ENCODE measurements at regions not wholly inside any gene's neighbourhood (a gene's known extent, or its start where the extent isn't known, plus 50 kb on each side); places are given as distances from the start of the nearest gene placed in this dataset.
"Not testable (repeated sequence)": the region's sequence is repeated elsewhere in the genome, so short reads cannot be mapped to it uniquely, and the experiment has no call there.

DNA sequence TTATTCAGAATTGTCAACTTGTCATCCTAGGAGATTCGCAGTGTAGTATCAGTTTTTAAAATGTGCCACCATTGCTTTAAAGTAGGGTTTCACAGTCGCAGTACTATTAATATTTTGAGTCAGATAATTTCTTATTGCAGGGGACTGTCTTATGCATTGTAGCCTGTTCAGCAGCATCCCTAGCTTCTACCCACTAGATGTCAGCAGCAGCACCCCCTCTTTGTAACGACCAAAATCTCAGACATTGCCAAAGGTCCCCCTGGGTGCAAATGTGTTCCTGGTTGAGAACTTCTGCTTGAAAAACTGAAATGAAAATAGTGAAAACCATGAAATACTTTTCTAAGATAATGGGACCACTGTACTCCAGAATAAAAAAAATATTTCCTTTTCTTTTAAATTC lies 474.8 kb downstream of the CNTN3 start:
- Mint-ChIP-seq H3K4me1 (ENCODE audit: low read depth in 2 of 2) (no peaks in the 10 kb centered on the region), H3K9me3 (peaks cover 8 to 11% of the 10 kb centered on the region in 2 donors), H3K27ac (no peak overlapping the region), H3K27me3 (no peaks in the 10 kb centered on the region), H3K36me3 (ENCODE audit: insufficient read depth) (no peaks in the 10 kb centered on the region), H3K4me3 (no peak overlapping the region)
- DNase-seq (no peak), ATAC-seq (replicated peaks) (no peak)

DNA sequence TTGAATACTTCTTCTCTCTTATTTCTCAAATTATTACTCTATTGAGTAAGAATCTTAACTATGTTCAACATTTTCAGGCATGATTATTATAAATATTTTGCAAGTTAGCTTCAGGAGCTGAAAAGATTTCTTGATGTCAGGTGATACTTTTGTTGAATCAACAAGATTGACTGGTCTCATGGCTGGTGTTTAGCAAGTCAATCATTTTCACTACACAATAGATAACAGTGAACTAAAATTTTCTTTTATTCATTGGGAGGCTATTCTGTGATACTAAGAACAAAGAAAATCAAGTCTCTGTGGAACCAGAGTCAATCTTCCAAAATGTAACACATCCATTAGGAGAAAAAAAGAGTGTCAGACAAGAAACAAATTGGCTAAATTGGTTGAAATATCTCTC lies 476.7 kb downstream of the CNTN3 start:
- H3K36me3 Mint-ChIP-seq (ENCODE audit: insufficient read depth), result no peaks in the 10 kb centered on the region
- no peak overlapping the region for H3K27ac Mint-ChIP-seq
- no peak overlapping the region for H3K4me3 Mint-ChIP-seq
- peaks cover 7 to 10% of the 10 kb centered on the region in 2 donors for H3K9me3 Mint-ChIP-seq
- H3K27me3 Mint-ChIP-seq, result no peaks in the 10 kb centered on the region
- DNase-seq (no peak), ATAC-seq (replicated peaks) (no peak)
- no peaks in the 10 kb centered on the region for H3K4me1 Mint-ChIP-seq (ENCODE audit: low read depth in 2 of 2)

GRCh38 chr3:74135808-74136207 lies 478.7 kb downstream of the CNTN3 start:
- H3K9me3 Mint-ChIP-seq, result peaks cover 7 to 16% of the 10 kb centered on the region in 2 donors
- no peaks in the 10 kb centered on the region for H3K4me1 Mint-ChIP-seq (ENCODE audit: low read depth in 2 of 2)
- no peak overlapping the region for H3K27ac Mint-ChIP-seq
- H3K36me3 Mint-ChIP-seq (ENCODE audit: insufficient read depth), result no peaks in the 10 kb centered on the region
- no peak overlapping the region for H3K4me3 Mint-ChIP-seq
- H3K27me3 Mint-ChIP-seq, result no peaks in the 10 kb centered on the region
- DNase-seq (no peak), ATAC-seq (replicated peaks) (no peak)

GRCh38 chr3:74134831-74135230 lies 479.6 kb downstream of the CNTN3 start:
- no peak for ATAC-seq (replicated peaks)
- H3K36me3 Mint-ChIP-seq (ENCODE audit: insufficient read depth), result no peaks in the 10 kb centered on the region

DNA sequence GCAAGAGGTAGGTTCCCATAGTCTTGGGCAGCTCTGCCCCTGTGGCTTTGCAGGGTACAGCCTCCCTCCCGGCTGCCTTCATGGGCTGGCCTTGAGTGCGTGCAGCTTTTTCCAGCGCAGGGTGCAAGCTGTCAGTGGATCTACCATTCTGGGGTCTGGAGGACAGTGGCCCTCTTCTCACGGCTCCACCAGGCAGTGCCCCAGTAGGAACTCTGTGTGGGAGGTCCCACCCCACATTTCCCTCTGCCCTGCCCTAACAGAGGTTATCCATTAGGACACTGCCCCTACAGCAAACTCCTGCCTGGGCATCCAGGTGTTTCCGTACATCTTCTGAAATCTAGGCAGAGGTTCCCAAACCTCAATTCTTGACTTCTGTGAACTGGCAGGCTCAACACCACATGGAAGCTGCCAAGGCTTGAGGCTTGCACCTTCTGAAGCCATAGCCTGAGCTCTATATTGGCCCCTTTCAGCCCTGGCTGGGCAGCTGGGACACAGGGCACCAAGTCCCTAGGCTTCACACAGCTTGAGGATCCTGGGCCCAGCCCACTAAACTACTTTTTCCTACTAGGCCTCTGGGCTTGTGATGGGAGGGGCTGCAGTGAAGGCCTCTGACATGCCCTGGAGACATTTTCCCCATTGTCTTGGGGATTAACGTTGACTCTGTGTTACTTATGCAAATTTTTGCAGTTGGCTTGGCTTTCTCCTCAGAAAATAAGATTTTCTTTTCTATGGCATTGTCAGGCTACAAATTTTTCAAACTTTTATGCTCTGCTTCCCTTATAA lies 482.7 kb downstream of the CNTN3 start:
- peaks cover 16 to 17% of the 10 kb centered on the region in 2 donors for H3K9me3 Mint-ChIP-seq
- not testable (repeated sequence) for H3K4me1 Mint-ChIP-seq (ENCODE audit: low read depth in 2 of 2); H3K4me3 Mint-ChIP-seq; H3K27ac Mint-ChIP-seq; ATAC-seq (replicated peaks); H3K27me3 Mint-ChIP-seq; H3K36me3 Mint-ChIP-seq (ENCODE audit: insufficient read depth); DNase-seq

More at GRCh38 chr3:74134831-74135230, 479.6 kb downstream of the CNTN3 start:
- peaks cover 9 to 16% of the 10 kb centered on the region in 2 donors for H3K9me3 Mint-ChIP-seq
- no peaks in the 10 kb centered on the region for H3K4me1 Mint-ChIP-seq (ENCODE audit: low read depth in 2 of 2)
- H3K27me3 Mint-ChIP-seq, result no peaks in the 10 kb centered on the region
- no peak overlapping the region for H3K27ac Mint-ChIP-seq
- H3K4me3 Mint-ChIP-seq, result no peak overlapping the region
- DNase-seq, result no peak

DNA sequence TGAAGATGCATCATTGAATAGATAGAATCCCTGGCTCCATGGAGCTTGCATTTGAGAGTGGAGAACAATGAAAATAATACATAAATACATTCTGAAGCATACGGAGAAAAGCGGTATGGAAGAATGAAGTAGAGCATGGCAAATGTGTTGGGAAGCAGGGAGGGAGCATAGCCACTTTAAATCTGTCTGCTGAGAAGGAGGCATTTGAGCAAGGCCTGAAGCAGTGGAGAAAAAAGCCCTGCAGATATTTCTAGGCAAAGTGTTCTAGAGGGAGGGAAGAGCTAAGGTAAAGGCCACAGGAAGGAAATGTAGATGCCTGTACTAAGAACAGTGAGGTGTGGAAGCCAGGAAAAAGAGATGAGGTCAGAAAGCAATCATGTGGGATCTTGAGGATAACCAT lies 484.8 kb downstream of the CNTN3 start:
- Mint-ChIP-seq H3K9me3 (peaks cover 12 to 14% of the 10 kb centered on the region in 2 donors), H3K4me1 (ENCODE audit: low read depth in 2 of 2) (no peaks in the 10 kb centered on the region)

GRCh38 chr3:74129056-74129455 lies 485.4 kb downstream of the CNTN3 start:
- H3K9me3 Mint-ChIP-seq, result peaks cover 10 to 13% of the 10 kb centered on the region in 2 donors
- H3K4me3 Mint-ChIP-seq, result no peak overlapping the region
- no peaks in the 10 kb centered on the region for H3K27me3 Mint-ChIP-seq
- H3K4me1 Mint-ChIP-seq (ENCODE audit: low read depth in 2 of 2), result no peaks in the 10 kb centered on the region
- ATAC-seq (replicated peaks), result no peak
- DNase-seq, result no peak
- H3K27ac Mint-ChIP-seq, result no peak overlapping the region
- H3K36me3 Mint-ChIP-seq (ENCODE audit: insufficient read depth), result no peaks in the 10 kb centered on the region

More for the DNA sequence above, 484.8 kb downstream of the CNTN3 start:
- H3K36me3 Mint-ChIP-seq (ENCODE audit: insufficient read depth), result no peaks in the 10 kb centered on the region
- H3K27ac Mint-ChIP-seq, result no peak overlapping the region
- no peak for DNase-seq
- H3K4me3 Mint-ChIP-seq, result no peak overlapping the region
- no peak for ATAC-seq (replicated peaks)
- H3K27me3 Mint-ChIP-seq, result no peaks in the 10 kb centered on the region

DNA sequence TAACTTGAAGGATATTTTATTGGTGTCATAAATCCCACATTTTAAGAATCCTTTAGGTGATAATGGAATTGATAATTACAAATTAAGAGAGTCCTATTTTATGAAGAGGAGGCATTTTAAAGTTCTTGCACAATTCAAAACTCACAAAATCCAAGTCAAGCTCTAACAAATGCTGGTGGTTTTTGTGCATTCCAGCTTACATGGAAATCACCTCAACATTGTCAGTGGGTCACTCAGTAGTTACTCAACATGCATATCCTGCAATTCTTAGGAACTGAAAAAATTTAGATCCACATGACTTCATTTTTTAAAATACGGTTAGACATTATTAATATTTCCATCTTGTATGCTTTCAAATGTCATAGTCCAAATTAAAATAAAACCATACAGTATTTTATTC lies 487.2 kb downstream of the CNTN3 start:
- Mint-ChIP-seq H3K4me1 (ENCODE audit: low read depth in 2 of 2) (no peaks in the 10 kb centered on the region), H3K27me3 (no peaks in the 10 kb centered on the region), H3K9me3 (peaks cover 5 to 10% of the 10 kb centered on the region in 2 donors), H3K4me3 (no peak overlapping the region), H3K36me3 (ENCODE audit: insufficient read depth) (no peaks in the 10 kb centered on the region), H3K27ac (no peak overlapping the region)
- no peak for ATAC-seq (replicated peaks)
- no peak for DNase-seq

GRCh38 chr3:74124782-74125181 lies 489.7 kb downstream of the CNTN3 start:
- ATAC-seq (replicated peaks) (no peak), DNase-seq (no peak)
- peaks cover 9 to 16% of the 10 kb centered on the region in 2 donors for H3K9me3 Mint-ChIP-seq
- H3K4me3 Mint-ChIP-seq, result no peak overlapping the region
- no peaks in the 10 kb centered on the region for H3K27me3 Mint-ChIP-seq
- no peaks in the 10 kb centered on the region for H3K4me1 Mint-ChIP-seq (ENCODE audit: low read depth in 2 of 2)
- H3K27ac Mint-ChIP-seq, result no peak overlapping the region
- no peaks in the 10 kb centered on the region for H3K36me3 Mint-ChIP-seq (ENCODE audit: insufficient read depth)

GRCh38 chr3:74122281-74122680 lies 492.2 kb downstream of the CNTN3 start:
- Mint-ChIP-seq H3K9me3 (peaks cover 5 to 10% of the 10 kb centered on the region in 2 donors), H3K4me3 (no peak overlapping the region), H3K36me3 (ENCODE audit: insufficient read depth) (no peaks in the 10 kb centered on the region), H3K4me1 (ENCODE audit: low read depth in 2 of 2) (no peaks in the 10 kb centered on the region), H3K27ac (no peak overlapping the region), H3K27me3 (no peaks in the 10 kb centered on the region)
- DNase-seq (no peak), ATAC-seq (replicated peaks) (no peak)

- Mint-ChIP-seq H3K9me3 (peaks cover 8 to 15% of the 10 kb centered on the region in 2 donors), H3K4me1 (ENCODE audit: low read depth in 2 of 2) (no peaks in the 10 kb centered on the region), H3K36me3 (ENCODE audit: insufficient read depth) (no peaks in the 10 kb centered on the region), H3K27me3 (no peaks in the 10 kb centered on the region), H3K4me3 (no peak overlapping the region), H3K27ac (no peak overlapping the region)
- no peak for ATAC-seq (replicated peaks)
- DNase-seq, result no peak
Observed at GRCh38 chr3:74121761-74122160, 492.7 kb downstream of the CNTN3 start.

- DNase-seq, result no peak
- no peak overlapping the region for H3K4me3 Mint-ChIP-seq
- no peak for ATAC-seq (replicated peaks)
- no peaks in the 10 kb centered on the region for H3K4me1 Mint-ChIP-seq (ENCODE audit: low read depth in 2 of 2)
- H3K27me3 Mint-ChIP-seq, result no peaks in the 10 kb centered on the region
- H3K9me3 Mint-ChIP-seq, result peaks cover 11 to 16% of the 10 kb centered on the region in 2 donors
- no peak overlapping the region for H3K27ac Mint-ChIP-seq
- H3K36me3 Mint-ChIP-seq (ENCODE audit: insufficient read depth), result no peaks in the 10 kb centered on the region
Observed at GRCh38 chr3:74119221-74119620, 494.5 kb upstream of the PDZRN3 start.

DNA sequence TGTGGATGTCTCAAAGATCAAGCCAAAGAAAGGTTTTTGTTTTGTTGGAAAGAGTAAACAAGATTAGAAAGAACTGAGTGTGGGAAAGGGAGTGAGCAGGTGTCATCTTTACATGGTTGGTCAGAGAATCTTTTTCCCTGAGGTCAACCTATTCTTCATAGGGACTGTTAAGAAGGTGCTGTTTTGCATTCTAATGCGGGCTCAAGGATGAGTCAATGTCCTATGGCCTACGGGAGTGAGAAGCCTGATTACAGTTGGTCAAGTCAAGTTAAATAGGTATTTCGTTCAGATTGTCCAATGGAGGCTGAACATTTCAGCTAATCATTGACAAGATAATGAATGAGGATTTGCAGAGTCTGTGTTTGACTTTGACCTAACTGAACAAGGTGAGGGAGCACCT lies 491.2 kb upstream of the PDZRN3 start:
- H3K27ac Mint-ChIP-seq, result no peak overlapping the region
- H3K9me3 Mint-ChIP-seq, result peaks cover 9 to 15% of the 10 kb centered on the region in 2 donors

DNA sequence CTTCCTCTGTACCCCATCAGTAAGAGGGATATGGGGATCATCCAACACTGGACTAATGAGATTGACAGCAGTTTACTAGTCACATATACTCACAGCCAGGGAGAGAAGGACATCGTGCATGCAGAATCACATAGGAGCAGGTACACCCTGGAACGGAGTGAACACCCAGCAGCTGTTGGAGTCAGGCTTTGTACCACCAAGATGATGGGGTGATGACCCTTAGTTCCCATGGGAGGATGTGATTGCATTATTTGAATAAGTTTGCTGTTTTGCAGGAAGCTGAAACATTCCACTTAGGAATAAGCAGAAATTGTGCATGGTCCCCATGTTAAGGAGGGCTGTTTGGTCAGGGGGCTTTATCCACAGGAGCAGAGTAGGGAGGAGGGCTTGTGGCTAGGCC lies 482.7 kb upstream of the PDZRN3 start:
- H3K4me3 Mint-ChIP-seq, result no peak overlapping the region
- ATAC-seq (replicated peaks) (no peak), DNase-seq (no peak)
- no peaks in the 10 kb centered on the region for H3K36me3 Mint-ChIP-seq (ENCODE audit: insufficient read depth)
- no peak overlapping the region for H3K27ac Mint-ChIP-seq
- H3K4me1 Mint-ChIP-seq (ENCODE audit: low read depth in 2 of 2), result no peaks in the 10 kb centered on the region
- H3K27me3 Mint-ChIP-seq, result no peaks in the 10 kb centered on the region
- H3K9me3 Mint-ChIP-seq, result peaks cover 5 to 14% of the 10 kb centered on the region in 2 donors

More for the DNA sequence above, 491.2 kb upstream of the PDZRN3 start:
- Mint-ChIP-seq H3K4me3 (no peak overlapping the region), H3K27me3 (no peaks in the 10 kb centered on the region), H3K4me1 (ENCODE audit: low read depth in 2 of 2) (no peaks in the 10 kb centered on the region), H3K36me3 (ENCODE audit: insufficient read depth) (no peaks in the 10 kb centered on the region)
- DNase-seq, result no peak
- no peak for ATAC-seq (replicated peaks)

Data from effector memory CD8-positive, alpha-beta T cell (primary cell).